Neuronal stem cell (in vitro differentiated cells): ENCODE measurements at regions not wholly inside any gene's neighbourhood (a gene's known extent, or its start where the extent isn't known, plus 50 kb on each side); places are given as distances from the start of the nearest gene placed in this dataset.
"Not testable (repeated sequence)": the region's sequence is repeated elsewhere in the genome, so short reads cannot be mapped to it uniquely, and the experiment has no call there.

Source experiments
- DNase-seq: peaks from one replicate; pipeline ENCODE4 v3.0.0-alpha.2; 2013; ENCODE audit warnings: low spot score
- H2AFZ ChIP-seq: one replicate; pipeline ENCODE4 v1.6.1; 2013; ENCODE audit warnings: mild to moderate bottlenecking, low read length, inconsistent platforms
- H2AK5ac ChIP-seq: 2 replicates; pipeline ENCODE4 v1.6.1; 2013; ENCODE audit warnings: low read depth, mild to moderate bottlenecking, inconsistent platforms, low read length, moderate library complexity, mixed read lengths
- H2BK120ac ChIP-seq: 2 replicates; pipeline ENCODE4 v1.6.1; 2013; ENCODE audit warnings: low read depth, mild to moderate bottlenecking, inconsistent platforms, low read length, moderate library complexity, mixed read lengths
- H2BK12ac ChIP-seq: one replicate; pipeline ENCODE4 v1.6.1; 2013; ENCODE audit warnings: low read length, inconsistent platforms
- H2BK15ac ChIP-seq: 2 replicates; pipeline ENCODE4 v1.6.1; 2013; ENCODE audit warnings: mild to moderate bottlenecking, low read length, inconsistent platforms, mixed read lengths
- H2BK5ac ChIP-seq: one replicate; pipeline ENCODE4 v1.6.1; 2013; ENCODE audit warnings: inconsistent platforms, mild to moderate bottlenecking, low read length, moderate library complexity
- H3K14ac ChIP-seq: one replicate; pipeline ENCODE4 v1.6.1; 2013; ENCODE audit warnings: low read length, inconsistent platforms
- H3K18ac ChIP-seq: 2 replicates; pipeline ENCODE4 v1.6.1; 2013; ENCODE audit warnings: low read length, inconsistent platforms
- H3K23ac ChIP-seq: 2 replicates; pipeline ENCODE4 v1.6.1; 2013; ENCODE audit warnings: low read depth, mild to moderate bottlenecking, mixed read lengths, low read length, inconsistent platforms; ENCODE audit not compliant: poor library complexity
- H3K27ac ChIP-seq: replicated peaks from 3 replicates; pipeline ENCODE4 v1.5.1; 2013; ENCODE audit warnings: low read length, inconsistent platforms
- H3K27me3 ChIP-seq, 3 experiments: 2 replicates each; pipeline ENCODE4 v1.6.1; 2013; ENCODE audit warnings: low read length in 3 of 3, mild to moderate bottlenecking in 2 of 3, inconsistent platforms in 1 of 3, low read depth in 1 of 3, mixed read lengths in 1 of 3, moderate library complexity in 1 of 3; ENCODE audit not compliant: control insufficient read depth in 3 of 3, insufficient read depth in 3 of 3
- H3K36me3 ChIP-seq, 2 donors: replicated peaks in 1 of 2; 2 replicates each; pipeline ENCODE4 v1.6.1; 2013; ENCODE audit warnings: low read length in 2 of 2; ENCODE audit not compliant: control insufficient read depth in 2 of 2, insufficient read depth in 2 of 2
- H3K4ac ChIP-seq: 2 replicates; pipeline ENCODE4 v1.6.1; 2013; ENCODE audit warnings: inconsistent platforms, mild to moderate bottlenecking, low read length, moderate library complexity
- H3K4me1 ChIP-seq, 2 donors: 1 replicate in 1 of 2; 2 replicates in 1 of 2; pipeline ENCODE4 v1.6.1; 2013; ENCODE audit warnings: low read length in 2 of 2, low read depth in 1 of 2; ENCODE audit not compliant: control insufficient read depth in 2 of 2, insufficient read depth in 1 of 2
- H3K4me2 ChIP-seq: one replicate; pipeline ENCODE4 v1.6.1; 2013; ENCODE audit warnings: mild to moderate bottlenecking, low read length, inconsistent platforms; ENCODE audit not compliant: insufficient read depth, poor library complexity, severe bottlenecking
- H3K4me3 ChIP-seq, 2 donors: 2 replicates each; pipeline ENCODE4 v1.5.1; 2013; ENCODE audit warnings: low read length in 2 of 2, mild to moderate bottlenecking in 2 of 2, inconsistent platforms in 1 of 2, moderate library complexity in 1 of 2
- H3K79me1 ChIP-seq: one replicate; pipeline ENCODE4 v1.6.1; 2013; ENCODE audit warnings: low read depth, mild to moderate bottlenecking, inconsistent platforms, low read length, moderate library complexity
- H3K9ac ChIP-seq: one replicate; pipeline ENCODE4 v1.6.1; 2013; ENCODE audit warnings: mild to moderate bottlenecking, low read depth, low read length, inconsistent platforms; ENCODE audit not compliant: poor library complexity
- H3K9me3 ChIP-seq, 2 donors: replicated peaks in 1 of 2; 2 replicates each; pipeline versions ENCODE3 to v1.6.1; 2013; ENCODE audit warnings: low read length in 2 of 2, mild to moderate bottlenecking in 2 of 2, inconsistent platforms in 1 of 2, low read depth in 1 of 2, mixed read lengths in 1 of 2, moderate library complexity in 1 of 2; ENCODE audit not compliant: control insufficient read depth in 2 of 2, insufficient read depth in 1 of 2
- H4K8ac ChIP-seq: one replicate; pipeline ENCODE4 v1.6.1; 2013; ENCODE audit warnings: low read depth, mild to moderate bottlenecking, inconsistent platforms, low read length, moderate library complexity
- H4K91ac ChIP-seq: one replicate; pipeline ENCODE4 v1.6.1; 2013; ENCODE audit warnings: low read length, low read depth, mild to moderate bottlenecking, inconsistent platforms; ENCODE audit not compliant: poor library complexity
- WGBS, 2 donors: extraction: QIAGEN DNeasy Blood & Tissue Kit; methylation state at CpG; one replicate each; pipeline ENCODE4 v1.1.7; 2013; ENCODE audit warnings: missing lambda C conversion rate in 2 of 2, mixed read lengths in 1 of 2; ENCODE audit not compliant: insufficient read length in 2 of 2, insufficient replicate concordance in 1 of 2; ENCODE audit errors: extremely low coverage in 2 of 2; 5-methylcytosine and 5-hydroxymethylcytosine counted together

DNA sequence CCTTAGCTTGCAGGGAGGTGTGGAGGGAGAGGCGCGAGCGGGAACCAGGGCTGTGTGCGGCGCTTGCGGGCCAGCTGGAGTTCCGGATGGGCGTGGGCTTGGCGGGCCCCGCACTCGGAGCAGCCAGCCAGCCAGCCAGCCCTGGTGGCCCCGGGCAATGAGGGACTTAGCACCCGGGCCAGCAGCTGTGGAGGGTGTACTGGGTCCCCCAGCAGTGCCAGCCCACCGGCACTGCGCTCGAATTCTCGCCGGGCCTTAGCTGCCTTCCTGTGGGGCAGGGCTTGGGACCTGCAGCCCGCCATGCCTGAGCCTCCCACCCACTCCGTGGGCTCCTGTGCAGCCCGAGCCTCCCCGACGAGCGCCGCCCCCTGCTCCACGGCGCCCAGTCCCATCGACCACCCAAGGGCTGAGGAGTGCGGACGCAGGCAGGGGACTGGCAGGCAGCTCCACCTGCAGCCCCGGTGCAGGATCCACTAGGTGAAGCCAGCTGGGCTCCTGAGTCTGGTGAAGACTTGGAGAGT lies 462.2 kb downstream of the ACTL7B start:
- H2AK5ac ChIP-seq, H2BK120ac ChIP-seq, H2BK5ac ChIP-seq, DNase-seq, H4K8ac ChIP-seq, H2BK15ac ChIP-seq, H3K18ac ChIP-seq, H3K36me3 ChIP-seq, H3K23ac ChIP-seq, H4K91ac ChIP-seq, H3K14ac ChIP-seq, H2BK12ac ChIP-seq, H3K9ac ChIP-seq, H3K4me2 ChIP-seq, H3K27ac ChIP-seq, H3K4ac ChIP-seq, H3K4me3 ChIP-seq, H2AFZ ChIP-seq, H3K79me1 ChIP-seq, H3K9me3 ChIP-seq, H3K27me3 ChIP-seq, H3K4me1 ChIP-seq: not testable (repeated sequence)
- WGBS, 2 donors = no CpG with 5 or more reads among the region's 31 CpGs

DNA sequence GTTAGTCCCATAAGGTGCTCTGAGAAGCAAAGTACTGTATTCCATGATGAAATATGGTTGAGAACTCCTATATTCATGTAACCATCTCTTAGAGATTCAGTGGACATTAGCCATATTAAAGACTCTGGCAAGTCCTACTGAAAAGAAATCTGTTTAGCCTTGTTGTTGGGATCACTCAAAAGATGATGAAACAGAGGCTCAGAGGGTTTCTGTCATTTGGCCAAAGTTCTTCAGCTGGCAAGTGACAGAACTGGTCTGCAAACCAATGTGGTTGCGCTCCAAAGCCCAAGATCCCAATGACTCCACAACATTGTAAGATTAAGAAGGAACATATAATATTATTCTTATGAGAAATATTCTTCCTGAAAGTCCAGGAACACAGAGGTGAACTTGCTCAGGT lies 462.9 kb downstream of the ACTL7B start:
- no CpG with 5 or more reads among the region's 1 CpG for WGBS, 2 donors
- H3K27ac ChIP-seq = no peak overlapping the region
- no peak for DNase-seq

DNA sequence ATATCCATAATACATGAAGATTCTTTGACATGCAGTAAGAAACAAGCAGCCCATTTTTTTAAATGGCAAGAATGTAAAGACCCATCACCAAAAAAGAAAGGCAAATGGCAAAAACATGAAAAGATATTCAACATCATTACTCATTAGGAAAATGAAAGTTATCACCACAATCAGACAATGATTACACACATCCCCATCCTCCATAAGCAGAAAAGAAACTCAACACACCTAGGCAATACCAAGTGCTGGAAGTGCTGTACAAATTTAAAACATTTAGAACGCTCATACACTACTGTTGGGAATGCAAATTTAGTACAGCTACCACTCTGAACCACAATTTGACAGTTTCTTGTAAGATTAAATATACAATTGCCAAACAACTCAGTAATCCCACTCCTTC lies 466.7 kb downstream of the ACTL7B start:
- DNase-seq = no peak
- H3K27me3 ChIP-seq = no peaks in the 10 kb centered on the region
- no peak overlapping the region for H4K8ac ChIP-seq
- H3K4me1 ChIP-seq = no peaks in the 10 kb centered on the region
- no peak overlapping the region for H3K4ac ChIP-seq
- no peak overlapping the region for H3K9ac ChIP-seq
- H3K36me3 ChIP-seq = no peaks in the 10 kb centered on the region
- no peak overlapping the region for H2BK15ac ChIP-seq
- H2BK5ac ChIP-seq = no peak overlapping the region
- H3K18ac ChIP-seq = no peak overlapping the region
- no peak overlapping the region for H2BK120ac ChIP-seq
- no peak overlapping the region for H2AFZ ChIP-seq
- no peak overlapping the region for H3K14ac ChIP-seq
- no peak overlapping the region for H3K4me3 ChIP-seq
- no peak overlapping the region for H3K23ac ChIP-seq
- no peak overlapping the region for H2AK5ac ChIP-seq
- no peaks in the 10 kb centered on the region for H3K9me3 ChIP-seq
- H3K79me1 ChIP-seq = no peaks in the 10 kb centered on the region
- H3K27ac ChIP-seq = no peak overlapping the region
- H2BK12ac ChIP-seq = no peak overlapping the region
- no CpG with 5 or more reads among the region's 1 CpG for WGBS, 2 donors
- H4K91ac ChIP-seq = no peak overlapping the region
- H3K4me2 ChIP-seq = no peak overlapping the region

More for the DNA sequence above, 462.9 kb downstream of the ACTL7B start:
- no peak overlapping the region for H3K9ac ChIP-seq
- no peak overlapping the region for H3K4ac ChIP-seq
- H3K18ac ChIP-seq = no peak overlapping the region
- H4K8ac ChIP-seq = no peak overlapping the region
- H3K36me3 ChIP-seq = no peaks in the 10 kb centered on the region
- H3K4me3 ChIP-seq = no peak overlapping the region
- H2BK5ac ChIP-seq = no peak overlapping the region
- no peak overlapping the region for H2AFZ ChIP-seq
- no peak overlapping the region for H2BK120ac ChIP-seq
- H2AK5ac ChIP-seq = no peak overlapping the region
- H3K79me1 ChIP-seq = no peaks in the 10 kb centered on the region
- no peak overlapping the region for H3K23ac ChIP-seq
- no peak overlapping the region for H4K91ac ChIP-seq
- no peak overlapping the region for H2BK15ac ChIP-seq
- no peak overlapping the region for H2BK12ac ChIP-seq
- no peaks in the 10 kb centered on the region for H3K9me3 ChIP-seq
- no peak overlapping the region for H3K4me2 ChIP-seq
- no peak overlapping the region for H3K14ac ChIP-seq
- no peaks in the 10 kb centered on the region for H3K27me3 ChIP-seq
- H3K4me1 ChIP-seq = no peaks in the 10 kb centered on the region

DNA sequence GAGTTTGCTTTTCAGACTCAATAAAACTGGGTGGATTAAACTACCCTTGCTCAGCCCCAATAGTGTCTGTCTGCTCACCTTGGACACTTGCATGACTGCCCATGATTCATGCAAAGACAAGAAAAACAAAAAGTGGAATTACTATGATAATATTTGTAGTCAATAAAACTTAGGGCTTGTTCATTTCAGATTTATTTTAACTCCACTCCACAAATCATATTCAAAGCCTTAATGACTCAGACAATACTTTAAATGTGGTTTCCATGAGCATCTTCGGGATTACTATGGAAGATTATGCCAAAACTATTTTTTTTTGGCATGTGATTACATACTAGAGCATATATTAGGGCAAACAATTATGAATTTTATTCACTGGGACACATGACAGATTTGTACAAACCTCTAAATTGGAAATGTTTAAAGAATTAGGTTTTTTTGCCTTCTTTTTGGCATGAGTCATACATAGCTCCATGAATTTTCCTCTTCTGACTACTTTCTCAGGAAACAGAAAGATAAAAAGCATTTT lies 468.9 kb downstream of the ACTL7B start:
- H2BK15ac ChIP-seq = no peak overlapping the region
- no peaks in the 10 kb centered on the region for H3K4me1 ChIP-seq
- H3K9ac ChIP-seq = no peak overlapping the region
- H2AK5ac ChIP-seq = no peak overlapping the region
- no peak overlapping the region for H2BK12ac ChIP-seq
- no peak overlapping the region for H3K4me2 ChIP-seq
- no peak overlapping the region for H3K4ac ChIP-seq
- no peak overlapping the region for H3K27ac ChIP-seq
- H2AFZ ChIP-seq = no peak overlapping the region
- H3K18ac ChIP-seq = no peak overlapping the region
- DNase-seq = no peak
- no peaks in the 10 kb centered on the region for H3K36me3 ChIP-seq
- no peak overlapping the region for H4K8ac ChIP-seq
- no peak overlapping the region for H3K14ac ChIP-seq
- no peak overlapping the region for H3K23ac ChIP-seq
- H3K27me3 ChIP-seq = no peaks in the 10 kb centered on the region
- no peak overlapping the region for H2BK5ac ChIP-seq
- no peaks in the 10 kb centered on the region for H3K79me1 ChIP-seq
- H3K9me3 ChIP-seq = no peaks in the 10 kb centered on the region
- no peak overlapping the region for H4K91ac ChIP-seq
- no peak overlapping the region for H3K4me3 ChIP-seq
- no CpG with 5 or more reads among the region's 1 CpG for WGBS, 2 donors
- H2BK120ac ChIP-seq = no peak overlapping the region
